ENCODE measurements at regions not wholly inside any gene's neighbourhood (a gene's known extent, or its start where the extent isn't known, plus 50 kb on each side); places are given as distances from the start of the nearest gene placed in this dataset.
"Not testable (repeated sequence)": the region's sequence is repeated elsewhere in the genome, so short reads cannot be mapped to it uniquely, and the experiment has no call there.

DNA sequence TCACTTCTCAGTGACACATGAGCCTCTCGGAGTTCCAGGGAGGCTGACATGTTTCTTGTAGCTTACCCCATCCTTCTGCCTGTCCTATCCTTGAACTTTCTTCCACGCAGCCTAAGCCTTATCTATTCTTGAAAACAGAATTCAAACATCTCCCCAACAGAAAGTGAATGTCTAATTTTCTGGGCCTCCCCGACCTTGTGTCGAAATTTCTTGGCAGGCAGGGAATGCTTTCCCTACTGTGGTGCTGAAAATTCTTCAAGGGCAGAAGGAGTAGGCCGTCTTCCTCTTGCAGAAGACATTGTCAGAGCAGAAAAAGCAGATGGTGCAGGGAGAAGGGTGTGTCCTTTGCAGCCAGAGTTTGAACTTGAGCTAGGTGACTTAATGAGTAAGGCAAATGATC lies 63.0 kb upstream of the TCL1B start:
- H3F3A ChIP-seq (ENCODE audit: insufficient read depth, low read length, poor library complexity, severe bottlenecking) = no peaks in the 10 kb centered on the region
- H3K9ac ChIP-seq (ENCODE audit: low read length) = no peak overlapping the region
- H3K27me3 ChIP-seq (ENCODE audit: insufficient read depth, low read depth, low read length) = no peaks in the 10 kb centered on the region
- H3K4me3 ChIP-seq (ENCODE audit: low read length) = no peak overlapping the region
- no peaks in the 10 kb centered on the region for H4K20me1 ChIP-seq (ENCODE audit: insufficient read depth)
- no peaks in the 10 kb centered on the region for H3K36me3 ChIP-seq (ENCODE audit: insufficient read depth, low read length)
- H3K79me2 ChIP-seq (replicated peaks; ENCODE audit: insufficient read depth, low read length) = no peaks in the 10 kb centered on the region
- TF ChIP-seq SMC3 (conservative IDR thresholded peaks at IDR 0.05; ENCODE audit: poor library complexity) (no peak), TAF1 (IDR thresholded peaks at IDR 0.05; ENCODE audit: low read depth) (no peak), EP300 (conservative IDR thresholded peaks at IDR 0.05; ENCODE audit: poor library complexity, severe bottlenecking) (no peak), POLR2AphosphoS5 (IDR thresholded peaks at IDR 0.05) (no peak), RAD21 (conservative IDR thresholded peaks at IDR 0.05) (no peak)
- TF ChIP-seq, protein P1, sequence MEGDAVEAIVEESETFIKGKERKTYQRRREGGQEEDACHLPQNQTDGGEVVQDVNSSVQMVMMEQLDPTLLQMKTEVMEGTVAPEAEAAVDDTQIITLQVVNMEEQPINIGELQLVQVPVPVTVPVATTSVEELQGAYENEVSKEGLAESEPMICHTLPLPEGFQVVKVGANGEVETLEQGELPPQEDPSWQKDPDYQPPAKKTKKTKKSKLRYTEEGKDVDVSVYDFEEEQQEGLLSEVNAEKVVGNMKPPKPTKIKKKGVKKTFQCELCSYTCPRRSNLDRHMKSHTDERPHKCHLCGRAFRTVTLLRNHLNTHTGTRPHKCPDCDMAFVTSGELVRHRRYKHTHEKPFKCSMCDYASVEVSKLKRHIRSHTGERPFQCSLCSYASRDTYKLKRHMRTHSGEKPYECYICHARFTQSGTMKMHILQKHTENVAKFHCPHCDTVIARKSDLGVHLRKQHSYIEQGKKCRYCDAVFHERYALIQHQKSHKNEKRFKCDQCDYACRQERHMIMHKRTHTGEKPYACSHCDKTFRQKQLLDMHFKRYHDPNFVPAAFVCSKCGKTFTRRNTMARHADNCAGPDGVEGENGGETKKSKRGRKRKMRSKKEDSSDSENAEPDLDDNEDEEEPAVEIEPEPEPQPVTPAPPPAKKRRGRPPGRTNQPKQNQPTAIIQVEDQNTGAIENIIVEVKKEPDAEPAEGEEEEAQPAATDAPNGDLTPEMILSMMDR (IDR thresholded peaks at IDR 0.05; ENCODE audit: poor library complexity, severe bottlenecking) = no peak
- no peak overlapping the region for H3K4me2 ChIP-seq (ENCODE audit: low read length)
- no peak overlapping the region for H2AFZ ChIP-seq (ENCODE audit: low read depth, low read length)
- H3K27ac ChIP-seq (ENCODE audit: low read length) = no peak overlapping the region
- no peaks in the 10 kb centered on the region for H3K9me3 ChIP-seq (ENCODE audit: low read length)
- no peaks in the 10 kb centered on the region for H3K9me2 ChIP-seq (ENCODE audit: insufficient read depth, low read length)

DNA sequence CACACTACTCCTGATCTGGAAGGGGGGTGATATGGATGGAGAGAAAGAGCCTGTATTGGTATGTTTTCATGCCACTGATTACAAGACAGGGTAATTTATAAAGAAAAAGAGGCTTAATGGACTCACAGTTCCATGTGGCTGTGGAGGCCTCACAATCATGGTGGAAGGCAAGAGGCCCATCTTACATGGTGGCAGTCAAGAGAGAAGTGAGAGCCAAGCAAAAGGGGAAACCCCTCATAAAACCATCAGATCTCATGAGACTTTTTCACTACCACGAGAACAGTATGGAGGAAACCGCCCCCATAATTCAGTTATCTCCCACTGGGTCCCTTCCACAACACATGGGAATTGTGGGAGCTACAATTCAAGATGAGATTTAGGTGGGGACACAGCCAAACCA lies 60.5 kb upstream of the TCL1B start:
- not testable (repeated sequence) for H3K9ac ChIP-seq (ENCODE audit: low read length); H2AFZ ChIP-seq (ENCODE audit: low read depth, low read length); H3K9me3 ChIP-seq (ENCODE audit: low read length); H3K27me3 ChIP-seq (ENCODE audit: insufficient read depth, low read depth, low read length); H3K9me2 ChIP-seq (ENCODE audit: insufficient read depth, low read length); H3F3A ChIP-seq (ENCODE audit: insufficient read depth, low read length, poor library complexity, severe bottlenecking); H3K27ac ChIP-seq (ENCODE audit: low read length); H4K20me1 ChIP-seq (ENCODE audit: insufficient read depth); H3K4me3 ChIP-seq (ENCODE audit: low read length); H3K79me2 ChIP-seq (replicated peaks; ENCODE audit: insufficient read depth, low read length); H3K4me2 ChIP-seq (ENCODE audit: low read length); H3K36me3 ChIP-seq (ENCODE audit: insufficient read depth, low read length)

DNA sequence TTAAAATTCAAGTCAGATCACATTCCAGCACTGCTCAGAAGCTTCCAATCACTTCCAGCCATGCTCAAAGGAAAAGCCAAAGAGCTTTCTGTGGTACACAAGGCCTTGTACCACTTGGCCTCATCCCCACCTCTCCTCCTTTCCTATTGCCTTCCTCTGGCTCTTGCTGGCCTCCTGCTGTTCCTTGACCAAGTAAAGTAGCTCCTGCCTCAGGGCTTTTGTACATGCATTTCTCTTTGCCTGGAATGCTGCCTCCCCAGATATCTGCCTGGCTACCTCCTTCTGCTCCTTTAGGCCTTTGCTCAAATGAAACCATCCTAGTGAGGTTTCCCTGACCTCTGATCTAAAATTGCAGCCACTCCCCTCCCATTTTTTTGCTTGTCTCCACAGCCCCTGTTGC lies 51.2 kb upstream of the TCL1B start:
- H3K9ac ChIP-seq (ENCODE audit: low read length) = no peak overlapping the region
- no peak overlapping the region for H2AFZ ChIP-seq (ENCODE audit: low read depth, low read length)
- no peak overlapping the region for H3K4me3 ChIP-seq (ENCODE audit: low read length)
- no peaks in the 10 kb centered on the region for H4K20me1 ChIP-seq (ENCODE audit: insufficient read depth)
- no peaks in the 10 kb centered on the region for H3K36me3 ChIP-seq (ENCODE audit: insufficient read depth, low read length)
- H3K79me2 ChIP-seq (replicated peaks; ENCODE audit: insufficient read depth, low read length) = no peaks in the 10 kb centered on the region
- no peak overlapping the region for H3K4me2 ChIP-seq (ENCODE audit: low read length)
- no peaks in the 10 kb centered on the region for H3K9me2 ChIP-seq (ENCODE audit: insufficient read depth, low read length)
- H3K27me3 ChIP-seq (ENCODE audit: insufficient read depth, low read depth, low read length) = no peaks in the 10 kb centered on the region
- H3F3A ChIP-seq (ENCODE audit: insufficient read depth, low read length, poor library complexity, severe bottlenecking) = no peaks in the 10 kb centered on the region
- TF ChIP-seq, protein P2, sequence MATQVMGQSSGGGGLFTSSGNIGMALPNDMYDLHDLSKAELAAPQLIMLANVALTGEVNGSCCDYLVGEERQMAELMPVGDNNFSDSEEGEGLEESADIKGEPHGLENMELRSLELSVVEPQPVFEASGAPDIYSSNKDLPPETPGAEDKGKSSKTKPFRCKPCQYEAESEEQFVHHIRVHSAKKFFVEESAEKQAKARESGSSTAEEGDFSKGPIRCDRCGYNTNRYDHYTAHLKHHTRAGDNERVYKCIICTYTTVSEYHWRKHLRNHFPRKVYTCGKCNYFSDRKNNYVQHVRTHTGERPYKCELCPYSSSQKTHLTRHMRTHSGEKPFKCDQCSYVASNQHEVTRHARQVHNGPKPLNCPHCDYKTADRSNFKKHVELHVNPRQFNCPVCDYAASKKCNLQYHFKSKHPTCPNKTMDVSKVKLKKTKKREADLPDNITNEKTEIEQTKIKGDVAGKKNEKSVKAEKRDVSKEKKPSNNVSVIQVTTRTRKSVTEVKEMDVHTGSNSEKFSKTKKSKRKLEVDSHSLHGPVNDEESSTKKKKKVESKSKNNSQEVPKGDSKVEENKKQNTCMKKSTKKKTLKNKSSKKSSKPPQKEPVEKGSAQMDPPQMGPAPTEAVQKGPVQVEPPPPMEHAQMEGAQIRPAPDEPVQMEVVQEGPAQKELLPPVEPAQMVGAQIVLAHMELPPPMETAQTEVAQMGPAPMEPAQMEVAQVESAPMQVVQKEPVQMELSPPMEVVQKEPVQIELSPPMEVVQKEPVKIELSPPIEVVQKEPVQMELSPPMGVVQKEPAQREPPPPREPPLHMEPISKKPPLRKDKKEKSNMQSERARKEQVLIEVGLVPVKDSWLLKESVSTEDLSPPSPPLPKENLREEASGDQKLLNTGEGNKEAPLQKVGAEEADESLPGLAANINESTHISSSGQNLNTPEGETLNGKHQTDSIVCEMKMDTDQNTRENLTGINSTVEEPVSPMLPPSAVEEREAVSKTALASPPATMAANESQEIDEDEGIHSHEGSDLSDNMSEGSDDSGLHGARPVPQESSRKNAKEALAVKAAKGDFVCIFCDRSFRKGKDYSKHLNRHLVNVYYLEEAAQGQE (IDR thresholded peaks at IDR 0.05; ENCODE audit: borderline replicate concordance) = no peak
- TF ChIP-seq MXI1 (conservative IDR thresholded peaks at IDR 0.05; ENCODE audit: poor library complexity, severe bottlenecking) (no peak), RAD21 (conservative IDR thresholded peaks at IDR 0.05) (no peak), EZH2 (IDR thresholded peaks at IDR 0.05; ENCODE audit: borderline replicate concordance, insufficient read depth, low read length, poor library complexity, severe bottlenecking) (no peak), TAF1 (IDR thresholded peaks at IDR 0.05; ENCODE audit: low read depth) (no peak), EP300 (conservative IDR thresholded peaks at IDR 0.05; ENCODE audit: poor library complexity, severe bottlenecking) (no peak), SMC3 (conservative IDR thresholded peaks at IDR 0.05; ENCODE audit: poor library complexity) (no peak), POLR2AphosphoS5 (IDR thresholded peaks at IDR 0.05) (no peak)
- TF ChIP-seq, protein P1 (IDR thresholded peaks at IDR 0.05; ENCODE audit: poor library complexity, severe bottlenecking) = no peak
- no peak overlapping the region for H3K27ac ChIP-seq (ENCODE audit: low read length)
- no peaks in the 10 kb centered on the region for H3K9me3 ChIP-seq (ENCODE audit: low read length)
